Smooth muscle cell of the brain vasculature (primary cell): ENCODE measurements at regions not wholly inside any gene's neighbourhood (a gene's known extent, or its start where the extent isn't known, plus 50 kb on each side); places are given as distances from the start of the nearest gene placed in this dataset.
"Not testable (repeated sequence)": the region's sequence is repeated elsewhere in the genome, so short reads cannot be mapped to it uniquely, and the experiment has no call there.

Source experiments
- DNase-seq: peaks from one replicate; pipeline ENCODE4 v3.0.0-alpha.2; 2012; ENCODE audit warnings: low read depth, low spot score

DNA sequence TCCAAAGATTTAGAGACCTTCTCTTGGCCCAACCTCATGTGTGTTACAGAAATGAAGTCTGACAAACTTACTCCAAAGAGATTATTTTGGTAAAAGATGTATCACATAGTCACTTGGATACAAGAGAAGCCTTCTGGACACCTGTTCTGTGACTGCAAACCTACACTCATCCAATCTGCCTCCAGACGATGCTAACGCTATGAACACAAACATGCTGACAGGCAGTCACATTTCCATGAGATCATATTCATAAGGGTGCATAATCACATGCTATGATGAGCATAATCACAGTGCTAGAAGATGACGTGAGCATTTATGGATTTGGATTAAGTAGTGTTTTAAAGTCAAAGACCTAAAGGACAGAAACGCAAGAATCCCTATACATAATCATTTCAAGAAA, 340.2 kb downstream of the HACE1 start:
- no peak for DNase-seq

DNA sequence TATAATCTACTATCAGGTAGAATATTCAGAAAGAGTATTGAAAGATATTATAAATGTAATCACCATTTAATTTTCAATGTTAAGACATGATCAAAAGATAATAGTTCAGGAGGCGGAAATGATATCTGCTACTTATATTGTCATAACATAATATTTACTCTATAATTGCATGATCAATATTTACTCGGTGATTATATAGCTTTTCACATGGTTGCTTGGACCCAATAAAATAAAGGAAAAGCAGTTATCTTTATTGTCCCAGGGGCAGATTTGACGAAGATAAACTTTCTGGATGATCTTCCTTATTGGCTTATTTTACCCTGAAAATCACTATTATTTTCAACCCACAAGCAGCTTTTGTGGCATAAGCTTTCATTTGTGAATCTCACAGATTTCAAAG, 350.4 kb downstream of the HACE1 start:
- no peak for DNase-seq

GRCh38 chr6:104506429-104506828, 353.3 kb downstream of the HACE1 start:
- DNase-seq, result no peak

- no peak for DNase-seq
These were observed 353.9 kb downstream of the HACE1 start for GRCh38 chr6:104505838-104506237.

DNA sequence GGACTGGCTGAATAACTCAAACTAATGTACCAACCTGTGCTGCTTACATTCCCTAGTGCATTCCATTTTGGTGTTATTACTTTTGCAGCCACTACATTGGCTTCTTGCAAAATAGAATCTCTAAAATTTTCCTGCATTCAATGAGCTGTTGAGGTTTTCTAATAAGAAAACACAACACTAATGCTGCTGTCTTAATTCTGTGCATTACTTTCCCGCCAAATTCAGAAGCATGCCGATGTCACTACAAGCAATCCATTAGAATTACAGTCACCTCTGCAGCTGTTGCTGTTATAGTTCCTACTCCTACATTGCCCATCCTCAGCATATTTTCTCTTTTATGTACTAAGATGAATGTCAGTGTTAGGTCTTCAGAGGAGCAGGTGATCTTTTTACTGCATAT, 359.5 kb downstream of the HACE1 start:
- DNase-seq, result no peak

GRCh38 chr6:104486035-104486434, 373.7 kb downstream of the HACE1 start:
- DNase-seq, result no peak

- no peak for DNase-seq
These were observed 375.1 kb downstream of the HACE1 start for GRCh38 chr6:104484626-104485025.

DNA sequence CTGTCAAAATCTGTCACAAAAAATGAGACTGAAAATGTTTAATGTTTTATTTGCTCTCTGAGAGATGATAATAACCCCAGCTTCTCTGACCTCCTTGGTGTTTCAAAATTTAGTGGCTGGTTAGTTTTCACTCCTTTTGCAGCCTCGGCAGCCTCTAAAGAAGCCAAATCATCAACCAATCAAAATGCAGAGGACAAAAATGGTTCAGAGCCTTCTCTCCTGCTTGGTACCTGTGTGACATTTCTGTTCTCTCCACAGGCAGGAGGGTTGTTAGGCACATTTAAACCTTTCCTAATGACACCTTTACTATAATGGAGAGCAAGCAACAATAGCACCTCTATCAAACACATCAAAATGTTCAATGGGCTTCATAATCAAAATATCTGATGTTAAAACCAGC, 375.5 kb downstream of the HACE1 start:
- no peak for DNase-seq

DNA sequence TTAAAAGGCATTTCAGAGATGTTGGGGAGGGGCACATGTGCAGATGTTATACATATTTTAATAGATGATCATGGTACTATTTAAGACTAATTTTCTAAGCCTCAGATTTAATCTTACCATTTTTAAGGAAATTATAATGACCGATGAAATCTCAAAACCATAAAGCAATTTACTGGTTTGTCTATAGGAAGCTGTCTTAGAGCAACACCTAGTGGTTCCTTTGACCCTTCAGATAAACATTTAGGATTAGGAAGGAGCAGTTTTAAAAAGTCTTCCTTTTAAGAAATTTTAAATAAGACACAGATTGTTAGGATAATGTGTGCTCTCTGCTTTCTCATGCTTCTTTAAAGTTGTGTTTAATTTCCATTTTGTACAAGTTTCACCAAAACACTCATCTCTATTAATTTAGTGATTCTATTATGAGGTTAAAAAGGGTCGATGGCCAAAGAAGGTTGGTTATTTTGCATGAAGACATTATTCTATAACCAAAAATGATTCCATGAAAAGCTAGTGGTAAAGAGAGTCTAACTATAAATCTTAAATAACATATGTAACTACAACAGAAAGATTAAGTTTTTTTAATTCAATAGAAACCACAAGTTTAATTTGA, 376.4 kb downstream of the HACE1 start:
- DNase-seq, result no peak

DNA sequence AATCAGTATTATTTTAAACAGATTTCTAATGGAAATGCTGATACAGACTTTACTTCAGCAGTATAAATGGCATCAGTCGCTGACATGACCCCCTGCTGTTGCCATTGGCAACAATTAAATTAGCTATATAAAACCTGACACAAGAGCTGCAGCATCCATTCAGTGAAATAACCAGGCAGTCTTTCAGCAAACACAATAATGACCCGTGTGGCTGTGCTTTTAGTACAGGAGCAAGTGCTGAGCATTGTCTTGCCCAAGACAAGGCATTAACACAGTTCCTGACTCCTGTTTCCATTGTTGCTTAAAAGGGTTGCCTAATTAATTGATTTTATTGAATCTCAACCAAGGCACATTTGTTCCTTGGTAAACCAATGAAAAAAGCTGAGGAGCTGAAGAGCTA, 382.1 kb downstream of the HACE1 start:
- no peak for DNase-seq

DNA sequence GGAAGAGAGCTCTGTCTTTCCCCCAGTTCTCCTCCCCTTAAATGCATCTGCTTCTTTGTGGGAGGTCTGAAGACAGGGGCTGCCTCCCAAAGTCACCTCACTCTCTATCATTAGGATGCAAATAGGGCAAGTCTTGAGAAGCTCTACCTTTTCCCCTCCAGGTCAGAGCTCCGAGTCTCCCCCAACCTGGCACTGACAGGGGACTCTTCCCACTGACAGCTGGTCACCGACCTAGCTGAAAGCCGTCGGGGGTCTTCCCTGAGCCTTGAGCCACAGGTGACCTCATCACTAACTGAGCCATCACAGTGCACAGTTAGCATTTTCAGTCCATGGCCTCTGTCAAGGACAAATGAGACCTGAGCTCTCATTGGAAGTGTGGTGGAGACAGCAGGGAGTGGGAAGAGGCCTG, 386.7 kb downstream of the HACE1 start:
- no peak for DNase-seq

GRCh38 chr6:104472021-104472901, 387.5 kb downstream of the HACE1 start:
- no peak for DNase-seq

GRCh38 chr6:104466306-104466705, 393.4 kb downstream of the HACE1 start:
- DNase-seq, result no peak

DNA sequence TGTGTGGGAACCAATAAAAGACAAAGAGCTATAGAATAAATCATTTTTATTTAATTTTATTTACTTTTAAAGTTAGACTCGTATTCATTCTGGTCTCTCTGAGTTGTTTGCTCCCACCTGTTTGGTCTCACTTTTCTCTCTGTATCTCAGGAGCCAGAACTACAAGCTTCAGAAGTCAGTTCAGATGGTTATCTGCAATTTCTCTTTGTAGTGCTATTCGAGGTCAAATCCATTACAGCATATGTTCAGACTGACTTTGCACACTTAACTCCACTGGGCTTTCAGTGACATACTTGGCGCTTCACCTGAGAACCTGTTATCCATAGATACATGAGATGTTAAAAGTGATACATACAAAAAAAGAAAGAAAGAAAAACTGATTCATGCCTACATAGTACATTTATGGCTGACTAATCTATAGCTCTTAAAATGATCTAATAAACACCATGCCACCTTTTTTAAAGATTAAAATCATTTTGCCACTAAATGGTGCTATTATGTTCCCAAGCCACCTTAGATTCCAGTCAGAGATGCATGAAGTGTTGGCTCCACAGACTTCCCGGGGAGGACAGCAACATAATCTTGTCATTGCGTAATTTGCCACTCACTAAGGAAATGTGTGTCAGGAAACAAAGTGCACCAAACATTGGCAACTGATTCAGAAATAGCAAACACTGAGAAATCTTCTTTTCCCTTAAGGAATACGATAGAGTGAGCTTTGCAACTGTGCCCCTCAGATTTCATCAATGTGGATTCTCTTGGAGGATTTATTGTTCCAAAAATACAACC, 396.7 kb downstream of the HACE1 start:
- no peak for DNase-seq

DNA sequence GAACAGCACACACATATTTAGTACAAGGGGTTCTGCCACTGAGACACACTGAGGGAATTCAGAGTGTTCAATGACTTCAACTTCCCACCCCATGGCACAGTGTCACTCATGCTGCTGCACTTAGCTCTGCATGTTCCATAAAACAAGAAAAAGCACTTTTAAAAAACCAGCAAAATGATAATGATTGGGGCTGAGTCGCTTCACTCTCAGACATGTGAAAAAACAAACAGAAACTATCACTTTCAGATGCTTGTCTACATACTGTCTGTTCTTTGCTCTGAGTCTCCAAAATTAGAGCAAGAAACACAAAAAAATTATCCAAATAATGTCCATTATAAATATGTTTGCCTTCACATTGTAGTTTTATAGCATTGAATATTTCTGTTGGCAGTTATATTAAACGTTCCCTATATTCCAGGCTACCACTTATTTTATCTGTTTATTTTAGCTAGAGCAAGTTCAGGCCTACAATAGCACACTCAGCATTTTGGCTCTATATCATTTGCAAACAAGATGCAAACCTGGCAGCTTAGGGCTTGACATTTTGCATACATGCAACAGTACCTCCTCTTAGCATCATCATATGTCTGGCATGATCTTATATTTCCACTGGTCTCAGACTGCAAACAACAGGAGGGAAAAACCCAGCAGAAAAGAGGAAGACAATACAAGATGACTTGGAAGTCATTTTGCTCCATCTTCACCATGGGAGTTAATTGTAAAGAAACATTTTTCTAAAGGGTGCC, 398.8 kb downstream of the HACE1 start:
- no peak for DNase-seq

- no peak for DNase-seq
These were observed 400.2 kb downstream of the HACE1 start for GRCh38 chr6:104459543-104459942.

DNA sequence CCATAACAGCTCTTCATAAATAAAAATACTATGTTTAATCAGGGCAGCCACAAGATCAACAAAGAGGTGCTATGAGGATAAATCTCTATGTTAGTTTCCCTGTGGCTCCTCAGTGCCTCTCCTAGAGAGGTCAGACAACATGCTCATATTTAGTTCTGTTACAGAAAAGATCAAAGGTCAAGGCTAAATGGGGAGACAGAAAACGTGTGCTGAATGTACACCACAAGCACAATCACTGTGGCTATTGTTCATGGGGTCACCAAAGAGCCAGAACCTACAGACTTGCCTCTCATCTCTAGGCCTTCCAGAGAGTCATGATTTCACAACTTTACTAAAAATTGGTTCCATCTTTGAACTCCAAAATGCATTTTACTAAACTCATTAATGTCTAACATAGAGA, 409.8 kb downstream of the HACE1 start:
- DNase-seq, result no peak

GRCh38 chr6:104446101-104447080, 413.3 kb downstream of the HACE1 start:
- not testable (repeated sequence) for DNase-seq

DNA sequence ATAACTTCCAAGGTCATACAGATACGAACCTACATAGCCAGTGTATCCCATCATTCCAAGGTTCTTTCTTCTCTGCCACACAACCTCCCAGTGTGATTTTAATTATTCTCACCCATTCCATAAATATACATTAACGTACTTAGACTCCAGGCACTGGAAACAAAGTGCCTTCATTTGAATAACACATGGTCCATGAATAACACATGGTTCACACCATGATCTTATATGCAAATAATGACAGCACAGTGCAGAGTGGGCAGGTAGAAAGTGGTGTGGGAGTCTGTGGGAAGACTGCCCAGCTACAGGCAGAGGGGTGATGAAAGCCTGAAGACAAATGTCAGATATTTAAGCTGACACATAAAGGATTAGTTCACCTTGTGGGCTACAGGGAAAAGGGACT, 425.2 kb downstream of the HACE1 start:
- no peak for DNase-seq

DNA sequence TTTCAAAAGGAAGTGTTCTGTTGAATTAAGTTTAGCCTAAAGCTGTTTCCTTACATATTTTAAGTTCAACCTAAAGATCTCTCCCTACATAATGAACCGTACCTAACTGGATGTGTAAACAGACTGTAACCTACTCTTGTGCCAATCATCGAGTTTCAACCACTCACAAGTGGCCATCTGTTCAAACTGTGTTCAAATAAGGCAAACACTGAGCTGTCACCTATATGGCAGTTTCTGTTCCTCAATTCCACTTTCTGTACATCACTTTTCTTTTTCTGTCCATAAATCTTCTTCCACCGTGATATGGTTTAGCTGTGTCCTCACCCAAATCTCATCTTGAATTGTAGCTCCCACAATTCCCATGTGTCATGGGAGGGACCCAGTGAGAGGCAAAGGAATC, 428.6 kb downstream of the HACE1 start:
- no peak for DNase-seq

DNA sequence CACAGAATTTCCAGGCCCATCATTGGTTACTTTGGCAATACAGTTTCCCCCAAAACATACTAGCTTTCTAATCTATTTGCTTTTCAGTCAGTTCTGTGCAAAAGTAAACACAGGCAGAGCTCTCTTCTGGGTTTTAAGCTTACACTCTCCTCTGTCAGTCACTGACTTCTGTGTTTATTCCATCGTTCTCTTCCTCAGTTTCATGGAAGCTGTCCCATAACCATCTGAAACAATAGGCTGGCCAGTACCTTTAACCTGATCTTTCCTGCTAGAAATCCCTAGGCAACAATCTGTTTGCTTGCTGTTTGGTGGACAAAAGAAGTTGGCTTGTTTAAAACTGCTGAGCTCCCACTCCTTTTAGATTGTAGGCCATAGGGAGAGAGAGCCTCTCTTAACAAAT, 431.5 kb downstream of the HACE1 start:
- DNase-seq, result no peak
